Neural progenitor cell (in vitro differentiated cells): ENCODE measurements at regions not wholly inside any gene's neighbourhood (a gene's known extent, or its start where the extent isn't known, plus 50 kb on each side); places are given as distances from the start of the nearest gene placed in this dataset.

ENCODE experiments used
- DNase-seq: peaks from one replicate; pipeline ENCODE4 v3.0.0-alpha.2; 2016; ENCODE audit warnings: low spot score
- H2AFZ ChIP-seq: fragments of 200-600 bp; sonication (generic); replicated peaks from 2 replicates; pipeline ENCODE4 v1.6.1; 2016; ENCODE audit warnings: antibody characterized with exemption
- H3F3A ChIP-seq: fragments of 200-600 bp; sonication (generic); 2 replicates; pipeline ENCODE4 v1.6.1; 2016; ENCODE audit warnings: antibody characterized with exemption, low read depth
- H3K27ac ChIP-seq: fragments of 200-600 bp; sonication (generic); 2 replicates; pipeline ENCODE4 v1.5.1; 2016; ENCODE audit warnings: mild to moderate bottlenecking
- H3K27me3 ChIP-seq: fragments of 200-600 bp; sonication (generic); 2 replicates; pipeline ENCODE4 v1.6.1; 2016; ENCODE audit warnings: mild to moderate bottlenecking, moderate library complexity
- H3K36me3 ChIP-seq: fragments of 200-600 bp; sonication (generic); 2 replicates; pipeline ENCODE4 v1.5.1; 2016
- H3K4me1 ChIP-seq: fragments of 200-600 bp; sonication (generic); 2 replicates; pipeline ENCODE4 v1.6.1; 2016; ENCODE audit warnings: mixed run types
- H3K4me2 ChIP-seq: fragments of 200-600 bp; sonication (generic); 2 replicates; pipeline ENCODE4 v1.6.1; 2016
- H3K4me3 ChIP-seq: fragments of 200-600 bp; sonication (generic); 2 replicates; pipeline ENCODE4 v1.5.1; 2016
- H3K79me2 ChIP-seq: fragments of 200-600 bp; sonication (generic); 2 replicates; pipeline ENCODE4 v1.6.1; 2016; ENCODE audit warnings: low read depth
- H3K9ac ChIP-seq: fragments of 200-600 bp; sonication (generic); 2 replicates; pipeline ENCODE4 v1.6.1; 2016
- H3K9me3 ChIP-seq: fragments of 200-600 bp; sonication (generic); 2 replicates; pipeline ENCODE4 v1.5.1; 2016; ENCODE audit warnings: low read depth
- H4K20me1 ChIP-seq: fragments of 200-600 bp; sonication (generic); 2 replicates; pipeline ENCODE4 v1.6.1; 2016; ENCODE audit warnings: low read depth
- H3K27ac Mint-ChIP-seq: 3 replicates; pipeline ENCODE4 v1.8.0; 2021; ENCODE audit warnings: mixed read lengths
- H3K27me3 Mint-ChIP-seq: 2 replicates; pipeline ENCODE4 v1.8.0; 2022; ENCODE audit warnings: low read depth, mild to moderate bottlenecking, inconsistent platforms, moderate library complexity, mixed read lengths; ENCODE audit not compliant: insufficient read depth
- H3K36me3 Mint-ChIP-seq: 3 replicates; pipeline ENCODE4 v1.8.0; 2021; ENCODE audit warnings: mixed read lengths
- H3K4me1 Mint-ChIP-seq: 3 replicates; pipeline ENCODE4 v1.8.0; 2021; ENCODE audit warnings: mixed read lengths
- H3K4me3 Mint-ChIP-seq: 3 replicates; pipeline ENCODE4 v1.8.0; 2021; ENCODE audit warnings: mild to moderate bottlenecking, moderate library complexity, mixed read lengths
- H3K9me3 Mint-ChIP-seq: 3 replicates; pipeline ENCODE4 v1.8.0; 2020; ENCODE audit warnings: mixed read lengths
- EZH2 ChIP-seq: fragments of 200-600 bp; sonication (generic); IDR thresholded peaks from 2 replicates; pipeline ENCODE4 v1.6.1; 2017; ENCODE audit warnings: antibody characterized with exemption, mild to moderate bottlenecking, moderate library complexity
- EZH2phosphoT487 ChIP-seq: fragments of 200-600 bp; sonication (generic); IDR thresholded peaks from 2 replicates; pipeline ENCODE4 v1.6.1; 2017; ENCODE audit warnings: antibody characterized with exemption
- TF ChIP-seq, protein P1 (sequence below): fragments of 200-600 bp; sonication (generic); IDR thresholded peaks from 2 replicates; pipeline ENCODE4 v1.5.1; 2017; ENCODE audit warnings: antibody characterized with exemption, mild to moderate bottlenecking

DNA sequence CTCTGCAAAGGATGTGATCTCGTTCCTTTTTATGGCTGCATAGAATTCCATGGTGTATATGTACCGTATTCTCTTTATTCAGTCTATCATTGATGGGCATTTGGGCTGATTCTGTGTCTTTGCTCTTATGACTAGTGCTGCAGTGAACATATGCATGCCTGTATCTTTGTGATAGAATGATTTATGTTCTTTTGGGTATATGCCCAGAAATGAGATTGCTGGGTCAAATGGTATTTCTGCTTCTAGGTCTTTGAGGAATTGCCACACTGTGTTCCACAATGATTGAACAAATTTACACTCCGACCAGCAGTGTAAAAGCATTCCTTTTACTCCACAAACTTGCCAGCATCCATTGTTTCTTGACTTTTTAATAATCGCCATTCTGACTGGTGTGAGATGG, 60.2 kb upstream of the ADORA2B start:
- Histone ChIP-seq H3K4me1 (no peaks in the 10 kb centered on the region), H3K4me3 (no peak overlapping the region), H3K36me3 (no peaks in the 10 kb centered on the region), H4K20me1 (no peaks in the 10 kb centered on the region), H3K9me3 (no peaks in the 10 kb centered on the region), H3F3A (no peaks in the 10 kb centered on the region), H3K9ac (no peak overlapping the region), H2AFZ (no peak overlapping the region), H3K27ac (no peak overlapping the region), H3K79me2 (no peaks in the 10 kb centered on the region), H3K4me2 (no peak overlapping the region), H3K27me3 (no peaks in the 10 kb centered on the region)
- peaks cover 2% of the 10 kb centered on the region for H3K27me3 Mint-ChIP-seq
- no peak overlapping the region for H3K27ac Mint-ChIP-seq
- peaks cover 2% of the 10 kb centered on the region for H3K4me1 Mint-ChIP-seq
- TF ChIP-seq EZH2phosphoT487 (no peak), EZH2 (no peak)
- TF ChIP-seq, protein P1, sequence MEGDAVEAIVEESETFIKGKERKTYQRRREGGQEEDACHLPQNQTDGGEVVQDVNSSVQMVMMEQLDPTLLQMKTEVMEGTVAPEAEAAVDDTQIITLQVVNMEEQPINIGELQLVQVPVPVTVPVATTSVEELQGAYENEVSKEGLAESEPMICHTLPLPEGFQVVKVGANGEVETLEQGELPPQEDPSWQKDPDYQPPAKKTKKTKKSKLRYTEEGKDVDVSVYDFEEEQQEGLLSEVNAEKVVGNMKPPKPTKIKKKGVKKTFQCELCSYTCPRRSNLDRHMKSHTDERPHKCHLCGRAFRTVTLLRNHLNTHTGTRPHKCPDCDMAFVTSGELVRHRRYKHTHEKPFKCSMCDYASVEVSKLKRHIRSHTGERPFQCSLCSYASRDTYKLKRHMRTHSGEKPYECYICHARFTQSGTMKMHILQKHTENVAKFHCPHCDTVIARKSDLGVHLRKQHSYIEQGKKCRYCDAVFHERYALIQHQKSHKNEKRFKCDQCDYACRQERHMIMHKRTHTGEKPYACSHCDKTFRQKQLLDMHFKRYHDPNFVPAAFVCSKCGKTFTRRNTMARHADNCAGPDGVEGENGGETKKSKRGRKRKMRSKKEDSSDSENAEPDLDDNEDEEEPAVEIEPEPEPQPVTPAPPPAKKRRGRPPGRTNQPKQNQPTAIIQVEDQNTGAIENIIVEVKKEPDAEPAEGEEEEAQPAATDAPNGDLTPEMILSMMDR: no peak
- H3K36me3 Mint-ChIP-seq: no peaks in the 10 kb centered on the region
- DNase-seq: no peak
- H3K9me3 Mint-ChIP-seq: no peaks in the 10 kb centered on the region
- no peak overlapping the region for H3K4me3 Mint-ChIP-seq

DNA sequence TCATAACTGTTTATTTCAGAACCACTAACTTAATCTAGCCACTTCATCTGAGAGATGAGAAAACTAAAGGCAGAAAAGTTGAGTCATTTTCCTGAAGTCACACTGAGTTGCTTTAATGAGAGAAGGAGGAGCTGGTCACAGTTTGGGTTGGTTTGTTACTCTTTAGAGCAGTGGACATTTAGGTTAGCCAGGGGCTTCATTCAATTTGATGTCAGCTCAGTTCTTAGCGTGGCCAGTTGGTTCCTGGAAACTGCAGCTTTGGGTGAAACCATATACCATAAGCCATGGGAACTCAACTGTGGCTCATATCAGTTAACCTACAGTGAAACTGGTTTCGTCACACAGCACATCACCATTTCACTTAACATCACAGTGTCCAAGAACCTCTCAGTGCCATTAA, 59.2 kb upstream of the ADORA2B start:
- Histone ChIP-seq H3K9ac (no peak overlapping the region), H3K4me2 (no peak overlapping the region), H3K36me3 (no peaks in the 10 kb centered on the region), H3K27me3 (no peaks in the 10 kb centered on the region), H3K4me3 (no peak overlapping the region), H4K20me1 (no peaks in the 10 kb centered on the region), H2AFZ (no peak overlapping the region), H3F3A (peaks cover 4% of the 10 kb centered on the region), H3K4me1 (no peaks in the 10 kb centered on the region), H3K9me3 (no peaks in the 10 kb centered on the region), H3K27ac (no peak overlapping the region), H3K79me2 (no peaks in the 10 kb centered on the region)
- DNase-seq: no peak
- H3K36me3 Mint-ChIP-seq: no peaks in the 10 kb centered on the region
- no peak overlapping the region for H3K4me3 Mint-ChIP-seq
- TF ChIP-seq EZH2phosphoT487 (no peak), EZH2 (no peak)
- TF ChIP-seq, protein P1: no peak
- H3K27ac Mint-ChIP-seq: no peak overlapping the region
- H3K4me1 Mint-ChIP-seq: peaks cover 7% of the 10 kb centered on the region
- H3K9me3 Mint-ChIP-seq: no peaks in the 10 kb centered on the region
- H3K27me3 Mint-ChIP-seq: no peaks in the 10 kb centered on the region

DNA sequence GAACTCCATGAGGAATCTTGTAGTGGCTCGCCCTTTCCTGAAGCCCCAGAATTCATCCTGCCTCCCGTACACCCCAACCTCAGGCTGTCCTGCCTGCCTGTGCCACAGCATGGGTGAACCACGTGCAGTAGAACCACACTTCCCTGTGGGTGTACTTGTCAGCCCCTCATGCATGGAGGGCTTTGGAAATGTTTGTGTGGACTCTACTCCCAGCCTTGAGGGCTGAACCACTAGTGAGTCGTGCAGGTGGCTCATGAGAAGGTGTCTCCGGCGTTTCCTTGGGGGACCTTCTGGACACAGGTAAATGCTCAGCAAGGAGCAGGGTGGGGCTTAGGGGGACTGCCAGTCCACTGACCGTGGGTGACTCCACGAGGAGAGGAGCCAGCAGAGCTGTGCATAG, 58.7 kb upstream of the ADORA2B start:
- Mint-ChIP-seq H3K36me3 (no peaks in the 10 kb centered on the region), H3K4me1 (peaks cover 7% of the 10 kb centered on the region), H3K27ac (no peak overlapping the region), H3K27me3 (no peaks in the 10 kb centered on the region), H3K9me3 (no peaks in the 10 kb centered on the region), H3K4me3 (no peak overlapping the region)
- Histone ChIP-seq H3K27ac (no peak overlapping the region), H3K27me3 (no peaks in the 10 kb centered on the region), H3K9ac (no peak overlapping the region), H3K79me2 (no peaks in the 10 kb centered on the region), H2AFZ (no peak overlapping the region), H3K4me3 (no peak overlapping the region), H3K36me3 (no peaks in the 10 kb centered on the region), H3F3A (peaks cover 4% of the 10 kb centered on the region), H3K4me1 (no peaks in the 10 kb centered on the region), H4K20me1 (no peaks in the 10 kb centered on the region), H3K9me3 (no peaks in the 10 kb centered on the region), H3K4me2 (no peak overlapping the region)
- TF ChIP-seq EZH2 (no peak), EZH2phosphoT487 (no peak)
- TF ChIP-seq, protein P1: no peak
- DNase-seq: no peak

DNA sequence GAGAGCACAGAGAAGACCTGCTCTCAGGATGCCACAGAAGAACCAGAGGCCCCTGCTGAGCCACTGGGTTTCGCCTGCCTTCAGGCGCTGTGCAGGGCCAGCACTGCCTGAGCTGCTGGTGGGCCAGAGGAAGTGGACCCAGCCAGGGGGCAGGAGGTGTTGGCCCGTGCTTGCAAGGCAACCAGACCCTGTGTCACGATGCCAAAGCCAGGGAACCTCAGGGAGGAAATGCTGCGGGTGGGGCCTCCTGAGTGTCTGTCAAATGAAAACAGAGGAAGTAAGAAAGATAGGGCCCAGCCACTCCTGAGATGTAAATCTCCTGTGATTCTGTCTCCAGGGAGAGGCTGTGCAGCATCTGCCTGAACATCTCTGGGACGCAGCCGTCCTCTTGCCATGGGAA, 58.1 kb upstream of the ADORA2B start:
- no peaks in the 10 kb centered on the region for H3K27me3 Mint-ChIP-seq
- Histone ChIP-seq H2AFZ (no peak overlapping the region), H3K27me3 (no peaks in the 10 kb centered on the region)

More for the DNA sequence above, 58.1 kb upstream of the ADORA2B start:
- Histone ChIP-seq H3K4me1 (no peaks in the 10 kb centered on the region), H3K4me3 (no peak overlapping the region), H3F3A (peaks cover 4% of the 10 kb centered on the region), H3K9ac (no peak overlapping the region), H4K20me1 (no peaks in the 10 kb centered on the region), H3K4me2 (no peak overlapping the region), H3K9me3 (no peaks in the 10 kb centered on the region), H3K27ac (no peak overlapping the region), H3K79me2 (no peaks in the 10 kb centered on the region), H3K36me3 (no peaks in the 10 kb centered on the region)
- Mint-ChIP-seq H3K36me3 (no peaks in the 10 kb centered on the region), H3K27ac (no peak overlapping the region), H3K9me3 (no peaks in the 10 kb centered on the region), H3K4me3 (no peak overlapping the region), H3K4me1 (peaks cover 7% of the 10 kb centered on the region)
- DNase-seq: no peak
- TF ChIP-seq EZH2phosphoT487 (no peak), EZH2 (no peak)
- TF ChIP-seq, protein P1: no peak
